DMS 273 (cell line): ENCODE measurements at regions not wholly inside any gene's neighbourhood (a gene's known extent, or its start where the extent isn't known, plus 50 kb on each side); places are given as distances from the start of the nearest gene placed in this dataset.

Experiments
- DNase-seq: peaks from one replicate; lab custom pipeline; 2025; ENCODE audit not compliant: unreplicated experiment; lab: John Stamatoyannopoulos, UW

DNA sequence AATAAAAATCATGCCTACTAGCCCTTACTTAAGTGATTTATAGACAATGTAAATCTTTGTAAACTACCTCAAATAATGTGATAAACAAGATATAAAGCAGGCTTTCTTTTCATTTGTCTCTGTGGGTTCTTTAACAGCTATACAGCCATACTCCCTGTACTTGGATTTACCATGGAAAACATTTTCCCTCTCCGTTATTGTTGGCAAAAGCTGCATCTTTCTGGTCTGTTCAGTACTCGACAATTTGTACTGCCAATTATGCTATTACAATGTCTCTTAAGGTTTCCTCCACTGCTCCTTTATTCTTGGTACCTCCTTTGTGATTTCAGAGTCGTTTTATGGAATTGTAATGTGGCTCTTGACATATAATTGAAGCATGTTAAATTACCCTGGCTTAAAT lies 426.3 kb upstream of the PKDCC start:
- DNase-seq: no peak

GRCh38 chr2:41622301-41622700 lies 425.5 kb upstream of the PKDCC start:
- peak; percentile 70 for DNase-seq

DNA sequence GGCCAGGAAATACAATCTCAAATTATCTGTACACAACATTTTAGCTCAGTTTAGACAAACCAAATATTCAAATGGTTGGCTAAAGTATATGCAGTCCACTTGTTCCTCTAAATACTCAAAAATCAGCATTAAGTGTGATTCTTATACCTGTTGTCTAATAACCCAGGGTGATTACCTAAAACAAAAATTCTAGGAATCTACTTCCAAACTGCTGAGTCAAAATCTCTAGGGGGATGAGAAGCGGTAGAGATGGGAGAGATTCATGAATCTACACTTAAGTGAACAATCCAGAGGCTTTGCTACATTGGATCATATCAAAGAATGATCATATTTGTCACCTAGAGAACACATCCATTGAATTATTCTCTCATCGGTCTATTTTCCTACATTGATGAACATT lies 420.9 kb upstream of the PKDCC start:
- DNase-seq: no peak

- DNase-seq: no peak
These were observed 413.1 kb upstream of the PKDCC start for GRCh38 chr2:41634686-41635085.

GRCh38 chr2:41644936-41645335 lies 402.9 kb upstream of the PKDCC start:
- DNase-seq: no peak

DNA sequence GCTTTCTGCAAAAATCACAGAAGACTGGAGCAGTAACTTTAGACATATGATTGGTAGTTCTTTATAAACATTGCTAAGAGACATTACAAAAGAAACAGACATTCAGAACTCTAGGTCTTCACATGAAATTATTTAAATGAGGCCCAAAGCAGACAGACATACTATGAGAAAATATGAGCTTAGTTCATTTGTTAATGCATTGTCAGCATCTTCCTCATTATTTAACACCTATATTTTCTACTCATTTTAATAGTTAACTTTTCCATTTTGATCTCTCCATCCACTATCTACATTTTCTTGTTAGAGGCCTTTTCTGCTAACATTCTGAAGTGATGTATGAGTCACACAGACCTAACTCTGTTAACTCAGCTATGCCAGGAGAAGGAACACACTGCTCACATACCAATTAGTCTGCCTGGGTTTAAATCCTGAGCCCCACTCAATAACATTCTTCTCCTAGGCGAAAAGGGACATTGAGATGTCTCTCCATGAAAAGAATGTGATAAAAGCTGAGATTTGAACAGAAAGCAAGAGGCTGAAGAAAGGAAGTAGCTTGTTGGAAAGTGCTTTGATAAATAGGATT lies 400.3 kb upstream of the PKDCC start:
- DNase-seq: no peak

DNA sequence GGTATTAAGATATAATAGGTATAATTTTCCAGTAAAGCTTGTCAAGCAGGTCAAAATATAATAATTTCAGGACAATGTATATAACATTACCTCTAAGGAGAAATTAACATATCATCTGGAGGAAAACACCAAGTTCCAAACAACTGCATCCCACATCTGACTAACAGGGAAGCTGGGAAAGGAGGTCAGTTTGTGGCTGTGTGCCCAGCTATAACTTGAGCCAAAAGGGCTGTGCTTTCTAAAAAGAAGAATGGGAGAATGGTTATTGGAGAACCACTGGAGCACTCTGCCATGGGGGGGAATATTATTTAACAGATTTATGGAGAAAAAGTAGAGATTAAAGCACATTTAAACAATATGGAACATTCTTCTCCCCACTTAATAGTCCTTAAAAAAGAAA lies 390.6 kb upstream of the PKDCC start:
- DNase-seq: no peak

- no peak for DNase-seq
These were observed 388.1 kb upstream of the PKDCC start for GRCh38 chr2:41659758-41660157.

GRCh38 chr2:41662461-41662860 lies 385.4 kb upstream of the PKDCC start:
- no peak for DNase-seq

GRCh38 chr2:41663056-41663455 lies 384.8 kb upstream of the PKDCC start:
- no peak for DNase-seq

GRCh38 chr2:41668529-41668928 lies 379.3 kb upstream of the PKDCC start:
- DNase-seq: no peak

GRCh38 chr2:41678639-41679038 lies 369.2 kb upstream of the PKDCC start:
- no peak for DNase-seq

DNA sequence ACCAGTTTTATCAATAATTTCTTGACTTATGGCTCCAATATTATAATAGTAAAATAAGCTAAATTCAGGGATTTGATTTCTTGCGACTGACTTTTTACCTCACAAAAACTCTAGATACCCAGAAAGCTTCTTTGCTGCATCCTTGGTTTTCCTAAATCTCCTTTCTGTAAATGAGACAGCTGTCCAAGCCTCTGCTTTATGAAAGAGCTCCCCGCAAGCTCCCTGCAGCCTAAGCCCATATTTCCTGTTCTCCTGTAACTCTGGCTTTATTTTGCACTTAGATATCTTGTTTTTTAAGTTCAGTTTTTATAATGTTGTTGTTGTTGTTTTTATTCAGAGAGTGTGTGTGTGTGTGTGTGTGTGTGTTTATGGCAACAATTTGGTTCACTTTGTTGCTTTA lies 361.7 kb upstream of the PKDCC start:
- no peak for DNase-seq

DNA sequence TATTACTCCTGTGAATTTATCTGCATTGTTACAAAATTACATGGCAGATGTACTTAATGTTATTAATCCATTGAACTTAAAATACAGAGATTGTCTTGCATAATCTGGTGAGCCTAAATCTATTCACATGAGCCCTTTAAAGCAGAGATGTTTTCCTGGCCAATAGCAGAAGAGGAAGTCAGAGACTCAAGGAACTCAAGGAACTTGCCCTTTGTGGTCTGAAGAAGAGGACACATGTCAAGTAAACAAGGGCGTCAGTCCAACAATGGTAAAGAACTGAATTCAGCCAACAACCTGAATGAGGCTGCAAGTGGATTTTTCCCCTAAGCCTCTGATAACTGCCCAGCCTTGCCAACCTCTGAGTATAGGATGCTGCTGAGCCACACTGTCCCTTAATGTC lies 356.3 kb upstream of the PKDCC start:
- DNase-seq: no peak

GRCh38 chr2:41694536-41695049 lies 353.2 kb upstream of the PKDCC start:
- no peak for DNase-seq

DNA sequence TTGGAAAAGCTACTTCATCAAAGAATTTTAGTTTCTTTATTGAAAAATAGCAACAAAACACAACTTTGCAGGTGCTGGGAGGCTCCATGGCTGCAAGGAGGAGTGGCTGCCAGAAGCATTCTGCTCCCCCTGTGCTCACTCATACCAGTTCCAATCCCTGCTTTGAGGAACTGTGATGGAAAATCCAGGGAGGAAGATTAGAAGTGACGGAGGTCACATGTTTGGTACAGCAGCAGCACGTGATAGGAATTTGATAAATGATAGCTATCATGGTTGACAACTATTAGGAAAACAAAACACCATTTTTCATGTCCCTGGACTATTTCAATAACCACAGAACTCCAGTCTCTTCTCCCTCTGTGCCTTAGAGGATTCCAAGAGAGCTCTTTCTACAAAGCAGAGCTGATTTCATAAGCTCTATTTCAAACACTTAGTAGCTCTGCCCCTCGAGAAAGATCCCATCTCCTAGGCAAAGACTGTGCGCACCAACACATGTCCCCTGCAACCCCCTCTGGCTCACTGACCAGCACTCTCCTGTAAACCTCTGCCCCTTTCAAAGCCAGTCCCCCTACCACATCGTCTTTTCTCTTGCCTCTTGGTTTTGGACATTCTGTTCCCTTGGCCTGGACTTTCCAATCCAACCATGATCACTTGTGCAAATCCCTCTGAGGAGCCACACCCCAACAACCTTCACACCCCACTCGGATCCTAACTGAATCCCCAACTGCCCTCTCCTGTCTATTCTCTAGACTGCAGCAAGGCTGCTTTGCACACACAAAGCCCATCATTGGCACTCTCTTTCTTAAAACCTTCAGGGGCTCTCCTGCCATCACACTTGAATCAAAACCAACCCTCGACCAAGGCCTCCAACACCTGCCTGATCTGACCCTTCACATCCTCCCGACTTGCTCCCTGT lies 352.4 kb upstream of the PKDCC start:
- DNase-seq: no peak

- DNase-seq: no peak
These were observed 350.4 kb upstream of the PKDCC start for GRCh38 chr2:41697389-41697788.

GRCh38 chr2:41698678-41699422 lies 349.0 kb upstream of the PKDCC start:
- DNase-seq: peak; percentile 46

GRCh38 chr2:41701231-41701630 lies 346.6 kb upstream of the PKDCC start:
- DNase-seq: no peak

GRCh38 chr2:41703123-41703522 lies 344.7 kb upstream of the PKDCC start:
- DNase-seq: no peak

DNA sequence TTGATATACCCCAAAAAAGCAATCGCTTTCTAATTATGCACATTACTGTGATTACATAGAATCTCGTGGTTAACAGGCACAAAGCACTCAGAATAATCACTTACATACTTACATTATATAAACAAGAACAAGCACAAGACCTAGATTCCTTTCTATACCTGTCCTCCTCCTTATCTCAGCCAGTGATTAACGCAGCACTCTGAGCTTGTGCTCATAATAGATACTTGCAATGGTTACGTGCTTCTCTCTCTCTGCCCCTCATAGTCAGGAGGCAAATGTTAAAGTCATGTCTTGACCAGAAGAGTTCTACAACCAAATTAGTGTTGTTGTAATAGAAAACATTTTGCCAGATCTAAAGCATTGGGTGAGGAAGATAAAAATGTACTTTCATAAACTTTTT lies 342.2 kb upstream of the PKDCC start:
- DNase-seq: no peak

DNA sequence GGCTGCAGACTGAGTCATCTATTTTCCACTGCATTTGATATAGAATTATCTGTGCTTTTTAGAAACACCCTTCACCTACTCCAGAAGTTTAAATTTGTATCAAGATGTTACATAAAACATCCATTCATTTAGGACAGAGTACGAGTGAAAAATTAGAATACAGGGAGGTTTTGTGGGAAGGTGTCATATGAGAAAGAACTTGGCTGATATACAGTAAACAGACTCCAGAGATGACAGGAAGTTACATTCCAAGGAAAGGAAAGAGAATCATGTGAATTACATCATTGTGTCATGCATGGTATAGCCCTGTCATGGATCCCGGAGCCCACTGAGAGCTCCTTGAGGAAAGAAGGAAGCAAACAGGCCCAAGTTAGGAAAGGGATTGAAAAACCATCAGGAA lies 341.5 kb upstream of the PKDCC start:
- no peak for DNase-seq
